ENCODE measurements at regions not wholly inside any gene's neighbourhood (a gene's known extent, or its start where the extent isn't known, plus 50 kb on each side); places are given as distances from the start of the nearest gene placed in this dataset.

GRCh38 chr2:144158096-144158495 is 361.8 kb downstream of the ZEB2 start:
- no peak overlapping the region for H4K8ac ChIP-seq (replicated peaks; ENCODE audit: insufficient read length, low read depth, low read length)
- H4K20me1 ChIP-seq (ENCODE audit: control insufficient read depth, insufficient read depth, insufficient read length) = no peaks in the 10 kb centered on the region
- H3K14ac ChIP-seq (ENCODE audit: insufficient read depth, low read length) = no peak overlapping the region
- H2AFZ ChIP-seq (ENCODE audit: low read length) = no peak overlapping the region
- H3T11ph ChIP-seq (ENCODE audit: low read length) = no peak overlapping the region
- H3K23ac ChIP-seq (ENCODE audit: insufficient read length, low read depth, low read length) = no peak overlapping the region
- no peaks in the 10 kb centered on the region for H3K79me1 ChIP-seq (ENCODE audit: insufficient read depth, low read depth, low read length, poor library complexity, severe bottlenecking)
- DNase-seq = no peak
- H3K4me3 Mint-ChIP-seq = no peak overlapping the region
- H2BK120ac ChIP-seq (ENCODE audit: low read depth, low read length, poor library complexity, severe bottlenecking) = no peak overlapping the region
- peaks cover 3% of the 10 kb centered on the region; the same call in 1 of the 2 replicates for H3K4me1 ChIP-seq (ENCODE audit: insufficient read depth, low read length)
- H3K27ac ChIP-seq (ENCODE audit: insufficient read length, low read depth, low read length) = no peak overlapping the region
- H2BK12ac ChIP-seq (ENCODE audit: insufficient read length, low read depth, low read length) = no peak overlapping the region
- no peak overlapping the region for H3K4me2 ChIP-seq (ENCODE audit: insufficient read depth, insufficient read length, low read length)
- H3K4ac ChIP-seq (ENCODE audit: low read depth, low read length) = no peak overlapping the region
- H2AK5ac ChIP-seq (ENCODE audit: insufficient read length, low read length) = no peak overlapping the region
- no peak overlapping the region for H2BK5ac ChIP-seq (ENCODE audit: insufficient read length, low read length)
- H4K91ac ChIP-seq (ENCODE audit: insufficient read length, low read depth, low read length) = no peak overlapping the region
- no peak overlapping the region for H3K27ac Mint-ChIP-seq
- no peaks in the 10 kb centered on the region for H3K23me2 ChIP-seq (ENCODE audit: insufficient read length, low read depth, low read length, poor library complexity, severe bottlenecking)
- H3K18ac ChIP-seq (ENCODE audit: insufficient read length, low read depth, low read length) = no peak overlapping the region
- H3K4me1 Mint-ChIP-seq = peaks cover 11 to 14% of the 10 kb centered on the region in 2 experiments
- H3K56ac ChIP-seq (ENCODE audit: insufficient read length, low read depth, low read length) = no peak overlapping the region
- H4K5ac ChIP-seq (ENCODE audit: insufficient read length, low read depth, low read length) = no peak overlapping the region
- H3K79me2 ChIP-seq (ENCODE audit: insufficient read depth, low read length) = no peaks in the 10 kb centered on the region
- no peaks in the 10 kb centered on the region for H3K27me3 Mint-ChIP-seq (ENCODE audit: low read depth)
- no peaks in the 10 kb centered on the region for H3K36me3 Mint-ChIP-seq (ENCODE audit: insufficient read depth in 1 of 3, low read depth in 3 of 3)
- H3K9me3 ChIP-seq (ENCODE audit: control insufficient read depth, low read depth, low read length) = no peaks in the 10 kb centered on the region
- H2BK15ac ChIP-seq (ENCODE audit: low read depth, low read length) = no peak overlapping the region
- no peak overlapping the region for H2BK20ac ChIP-seq (ENCODE audit: low read depth, low read length, poor library complexity, severe bottlenecking)
- no peaks in the 10 kb centered on the region for H3K27me3 ChIP-seq (ENCODE audit: insufficient read depth, low read length)
- H3K9ac ChIP-seq (ENCODE audit: extremely low read depth, insufficient read length, low read length) = no peak overlapping the region
- no CpG with 5 or more reads among the region's 2 CpGs for WGBS (ENCODE audit: extremely low coverage, insufficient read length, low lambda C conversion rate)
- H3K9me3 Mint-ChIP-seq = no peaks in the 10 kb centered on the region
- TF ChIP-seq CTCF (conservative IDR thresholded peaks at IDR 0.05) = no peak

All from H9 (cell line).